Anterior cingulate cortex (tissue), 58 donors: ENCODE measurements at regions not wholly inside any gene's neighbourhood (a gene's known extent, or its start where the extent isn't known, plus 50 kb on each side); places are given as distances from the start of the nearest gene placed in this dataset.
"Not testable (repeated sequence)": the region's sequence is repeated elsewhere in the genome, so short reads cannot be mapped to it uniquely, and the experiment has no call there.

Experiments used
- DNase-seq, 58 donors: peaks; one replicate each; lab custom pipeline; 2025; lab: John Stamatoyannopoulos, UW

GRCh38 chr3:178308771-178309170 lies 227.5 kb upstream of the KCNMB2 start:
- no peak for DNase-seq

GRCh38 chr3:178310949-178311348 lies 225.3 kb upstream of the KCNMB2 start:
- no peak for DNase-seq

- no peak for DNase-seq
Measured at GRCh38 chr3:178313716-178314115, 222.5 kb upstream of the KCNMB2 start.

- peak in 1 of 58 donors; percentile 8 for DNase-seq
Measured at GRCh38 chr3:178318340-178318739, 217.9 kb upstream of the KCNMB2 start.

GRCh38 chr3:178318941-178319816 lies 217.1 kb upstream of the KCNMB2 start:
- DNase-seq: no peak

- DNase-seq: peak in 11 of 58 donors; percentile 2 to 57 (median 15)
Measured at GRCh38 chr3:178320456-178321351, 215.5 kb upstream of the KCNMB2 start.

GRCh38 chr3:178324356-178324755 lies 211.9 kb upstream of the KCNMB2 start:
- no peak for DNase-seq

GRCh38 chr3:178325330-178325729 lies 210.9 kb upstream of the KCNMB2 start:
- no peak for DNase-seq

GRCh38 chr3:178329936-178330335 lies 206.3 kb upstream of the KCNMB2 start:
- DNase-seq: no peak

- DNase-seq: no peak
Measured at GRCh38 chr3:178334239-178334638, 202.0 kb upstream of the KCNMB2 start.

GRCh38 chr3:178336336-178336735 lies 199.9 kb upstream of the KCNMB2 start:
- DNase-seq: no peak

GRCh38 chr3:178340506-178340905 lies 195.7 kb upstream of the KCNMB2 start:
- no peak for DNase-seq

GRCh38 chr3:178341636-178342035 lies 194.6 kb upstream of the KCNMB2 start:
- no peak for DNase-seq

- DNase-seq: no peak
Measured at GRCh38 chr3:178342111-178342510, 194.1 kb upstream of the KCNMB2 start.

- no peak for DNase-seq
Measured at GRCh38 chr3:178343433-178344038, 192.7 kb upstream of the KCNMB2 start.

GRCh38 chr3:178345944-178346343 lies 190.3 kb upstream of the KCNMB2 start:
- no peak for DNase-seq

- not testable (repeated sequence) for DNase-seq
Measured at GRCh38 chr3:178348561-178349217, 187.5 kb upstream of the KCNMB2 start.

- not testable (repeated sequence) for DNase-seq
Measured at GRCh38 chr3:178349218-178349596, 187.0 kb upstream of the KCNMB2 start.

- no peak for DNase-seq
Measured at GRCh38 chr3:178350763-178351162, 185.5 kb upstream of the KCNMB2 start.

- no peak for DNase-seq
Measured at GRCh38 chr3:178352326-178353005, 183.8 kb upstream of the KCNMB2 start.
